ENCODE measurements at regions not wholly inside any gene's neighbourhood (a gene's known extent, or its start where the extent isn't known, plus 50 kb on each side); places are given as distances from the start of the nearest gene placed in this dataset.

DNA sequence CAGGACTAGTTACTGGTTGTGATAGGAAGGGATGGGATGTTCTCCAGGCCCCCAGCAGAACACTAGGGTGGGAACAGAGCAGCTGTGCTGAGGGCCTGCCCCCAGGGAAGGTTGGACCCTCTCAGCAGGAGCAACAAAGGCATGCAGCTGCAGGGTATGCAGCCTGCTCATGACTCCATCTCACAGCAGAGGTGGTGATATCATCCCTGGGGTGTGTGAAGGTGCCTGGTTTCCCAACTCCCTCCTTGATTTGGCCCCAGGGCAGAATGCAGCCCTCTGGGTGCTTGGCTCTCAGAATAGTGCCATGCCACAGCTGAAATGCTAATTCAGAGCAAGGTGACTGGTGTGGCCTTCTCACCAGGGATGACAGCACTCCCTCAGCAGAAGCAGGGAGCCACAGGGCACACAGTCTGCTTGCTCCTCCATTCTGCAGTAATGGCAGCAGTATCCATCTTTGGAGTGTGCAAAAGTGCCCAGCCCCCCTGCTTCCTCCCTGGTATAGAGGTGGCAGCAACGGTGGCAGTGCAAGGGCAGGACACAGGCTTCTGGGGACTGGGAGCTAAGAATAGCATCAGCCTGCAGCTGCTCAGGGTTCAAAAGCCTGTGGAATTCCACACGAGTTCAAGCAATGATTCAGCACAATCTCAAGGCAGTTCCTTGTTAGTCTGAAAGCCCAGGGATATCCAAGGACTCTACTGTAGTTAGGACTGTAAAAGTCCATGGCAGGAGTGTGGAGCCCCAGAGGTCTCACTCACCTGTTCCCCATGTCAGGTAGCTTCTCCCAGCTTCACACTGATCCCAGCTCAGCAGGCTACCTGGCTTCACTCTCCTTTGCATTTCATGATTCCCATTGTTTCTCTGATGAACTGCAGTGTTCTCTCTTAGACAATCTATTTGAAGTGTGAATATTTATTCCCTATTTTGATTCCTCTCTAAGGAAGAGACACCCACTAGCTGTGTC is 298.1 kb upstream of the FOXG1 start:
- intact Hi-C loops (cut with micrococcal nuclease; ENCODE audit: unreplicated experiment), result no loop called here
- Histone ChIP-seq H3K27me3 (ENCODE audit: control insufficient read depth, insufficient read depth, low read length) (no peaks in the 10 kb centered on the region), H3K27ac (ENCODE audit: low read length) (no peak overlapping the region), H3K36me3 (ENCODE audit: control insufficient read depth, insufficient read depth, low read length) (no peaks in the 10 kb centered on the region), H3K4me1 (ENCODE audit: control insufficient read depth, insufficient read depth, low read length) (no peaks in the 10 kb centered on the region), H3K9me3 (ENCODE audit: control insufficient read depth, insufficient read depth, low read depth, low read length) (no peaks in the 10 kb centered on the region; the same call in 1 of the 2 replicates), H3K4me3 (ENCODE audit: low read depth in 2 of 2, low read length in 2 of 2) (no peak overlapping the region)
- no peak for ATAC-seq
- TF ChIP-seq, protein P1, sequence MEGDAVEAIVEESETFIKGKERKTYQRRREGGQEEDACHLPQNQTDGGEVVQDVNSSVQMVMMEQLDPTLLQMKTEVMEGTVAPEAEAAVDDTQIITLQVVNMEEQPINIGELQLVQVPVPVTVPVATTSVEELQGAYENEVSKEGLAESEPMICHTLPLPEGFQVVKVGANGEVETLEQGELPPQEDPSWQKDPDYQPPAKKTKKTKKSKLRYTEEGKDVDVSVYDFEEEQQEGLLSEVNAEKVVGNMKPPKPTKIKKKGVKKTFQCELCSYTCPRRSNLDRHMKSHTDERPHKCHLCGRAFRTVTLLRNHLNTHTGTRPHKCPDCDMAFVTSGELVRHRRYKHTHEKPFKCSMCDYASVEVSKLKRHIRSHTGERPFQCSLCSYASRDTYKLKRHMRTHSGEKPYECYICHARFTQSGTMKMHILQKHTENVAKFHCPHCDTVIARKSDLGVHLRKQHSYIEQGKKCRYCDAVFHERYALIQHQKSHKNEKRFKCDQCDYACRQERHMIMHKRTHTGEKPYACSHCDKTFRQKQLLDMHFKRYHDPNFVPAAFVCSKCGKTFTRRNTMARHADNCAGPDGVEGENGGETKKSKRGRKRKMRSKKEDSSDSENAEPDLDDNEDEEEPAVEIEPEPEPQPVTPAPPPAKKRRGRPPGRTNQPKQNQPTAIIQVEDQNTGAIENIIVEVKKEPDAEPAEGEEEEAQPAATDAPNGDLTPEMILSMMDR (IDR thresholded peaks at IDR 0.05), result no peak
- no peak for TF ChIP-seq POLR2AphosphoS5 (IDR thresholded peaks at IDR 0.05; ENCODE audit: low read depth, low read length)
- TF ChIP-seq SIN3A (IDR thresholded peaks at IDR 0.05; ENCODE audit: borderline replicate concordance, insufficient read depth, low read depth, low read length), result no peak
- TF ChIP-seq, protein P2, sequence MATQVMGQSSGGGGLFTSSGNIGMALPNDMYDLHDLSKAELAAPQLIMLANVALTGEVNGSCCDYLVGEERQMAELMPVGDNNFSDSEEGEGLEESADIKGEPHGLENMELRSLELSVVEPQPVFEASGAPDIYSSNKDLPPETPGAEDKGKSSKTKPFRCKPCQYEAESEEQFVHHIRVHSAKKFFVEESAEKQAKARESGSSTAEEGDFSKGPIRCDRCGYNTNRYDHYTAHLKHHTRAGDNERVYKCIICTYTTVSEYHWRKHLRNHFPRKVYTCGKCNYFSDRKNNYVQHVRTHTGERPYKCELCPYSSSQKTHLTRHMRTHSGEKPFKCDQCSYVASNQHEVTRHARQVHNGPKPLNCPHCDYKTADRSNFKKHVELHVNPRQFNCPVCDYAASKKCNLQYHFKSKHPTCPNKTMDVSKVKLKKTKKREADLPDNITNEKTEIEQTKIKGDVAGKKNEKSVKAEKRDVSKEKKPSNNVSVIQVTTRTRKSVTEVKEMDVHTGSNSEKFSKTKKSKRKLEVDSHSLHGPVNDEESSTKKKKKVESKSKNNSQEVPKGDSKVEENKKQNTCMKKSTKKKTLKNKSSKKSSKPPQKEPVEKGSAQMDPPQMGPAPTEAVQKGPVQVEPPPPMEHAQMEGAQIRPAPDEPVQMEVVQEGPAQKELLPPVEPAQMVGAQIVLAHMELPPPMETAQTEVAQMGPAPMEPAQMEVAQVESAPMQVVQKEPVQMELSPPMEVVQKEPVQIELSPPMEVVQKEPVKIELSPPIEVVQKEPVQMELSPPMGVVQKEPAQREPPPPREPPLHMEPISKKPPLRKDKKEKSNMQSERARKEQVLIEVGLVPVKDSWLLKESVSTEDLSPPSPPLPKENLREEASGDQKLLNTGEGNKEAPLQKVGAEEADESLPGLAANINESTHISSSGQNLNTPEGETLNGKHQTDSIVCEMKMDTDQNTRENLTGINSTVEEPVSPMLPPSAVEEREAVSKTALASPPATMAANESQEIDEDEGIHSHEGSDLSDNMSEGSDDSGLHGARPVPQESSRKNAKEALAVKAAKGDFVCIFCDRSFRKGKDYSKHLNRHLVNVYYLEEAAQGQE (IDR thresholded peaks at IDR 0.05; ENCODE audit: insufficient read depth in 1 of 2, low read depth in 2 of 2, low read length in 1 of 2), result no peak
- no peak for TF ChIP-seq TCF7L2 (IDR thresholded peaks at IDR 0.05; ENCODE audit: low read depth, low read length)
- in situ Hi-C loops (cut with HindIII; ENCODE audit: low pct_unique_long_range_greater_than_20kb, low sequenced_read_pairs), result no loop called here
- POLR2A ChIA-PET, result no interaction called here
- CTCF ChIA-PET, result no interaction called here
- no peak for DNase-seq (ENCODE audit: low read depth, low spot score)
- BruUV-seq (replicated peaks), result no TSS peak

DNA sequence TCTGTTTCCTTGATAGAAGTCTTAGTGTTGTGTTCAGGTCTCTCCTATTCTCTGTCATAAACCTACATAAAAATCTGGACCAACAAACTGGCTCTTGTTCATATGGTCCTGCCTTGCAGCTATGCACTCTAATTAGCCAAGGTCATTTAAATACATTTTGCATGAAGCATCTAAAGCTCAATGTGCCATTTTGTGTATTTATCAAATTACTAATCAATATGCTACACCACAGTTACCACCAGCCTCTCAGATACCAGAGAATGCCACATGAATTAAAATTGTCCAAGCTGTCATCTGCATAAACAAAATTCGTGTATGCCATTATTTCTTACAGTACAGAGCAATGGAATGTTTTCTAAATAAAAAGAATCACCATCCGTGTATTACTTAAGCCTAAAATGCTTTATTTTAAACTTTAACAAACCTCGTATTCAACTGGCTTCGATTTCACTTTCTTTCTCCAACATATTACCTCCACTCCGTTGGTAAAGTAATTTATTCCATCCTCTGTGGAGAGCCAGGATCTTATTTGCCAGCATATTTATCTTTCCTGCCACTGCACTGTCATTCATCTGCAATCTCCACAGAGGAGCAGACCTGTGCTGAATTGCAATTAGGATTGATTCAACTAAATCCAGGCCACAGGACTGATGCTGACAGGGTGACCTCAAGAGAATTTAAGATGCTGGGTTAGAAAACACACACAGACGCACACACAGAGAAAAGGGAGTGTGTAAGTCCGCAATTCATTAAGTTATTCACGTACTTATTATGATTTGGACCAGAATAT is 284.1 kb upstream of the FOXG1 start:
- Histone ChIP-seq H3K4me3 (ENCODE audit: low read depth in 2 of 2, low read length in 2 of 2) (no peak overlapping the region), H3K4me1 (ENCODE audit: control insufficient read depth, insufficient read depth, low read length) (no peaks in the 10 kb centered on the region), H3K36me3 (ENCODE audit: control insufficient read depth, insufficient read depth, low read length) (no peaks in the 10 kb centered on the region), H3K27ac (ENCODE audit: low read length) (no peak overlapping the region), H3K27me3 (ENCODE audit: control insufficient read depth, insufficient read depth, low read length) (no peaks in the 10 kb centered on the region), H3K9me3 (ENCODE audit: control insufficient read depth, insufficient read depth, low read depth, low read length) (no peaks in the 10 kb centered on the region)
- DNase-seq (ENCODE audit: low read depth, low spot score) (no peak), ATAC-seq (no peak)
- in situ Hi-C loops (cut with HindIII; ENCODE audit: low pct_unique_long_range_greater_than_20kb, low sequenced_read_pairs) (no loop called here), intact Hi-C loops (cut with micrococcal nuclease; ENCODE audit: unreplicated experiment) (no loop called here)
- ChIA-PET CTCF (no interaction called here), POLR2A (no interaction called here)
- TF ChIP-seq, protein P1 (IDR thresholded peaks at IDR 0.05), result no peak
- TF ChIP-seq, protein P2 (IDR thresholded peaks at IDR 0.05; ENCODE audit: insufficient read depth in 1 of 2, low read depth in 2 of 2, low read length in 1 of 2), result no peak
- TF ChIP-seq TCF7L2 (IDR thresholded peaks at IDR 0.05; ENCODE audit: low read depth, low read length) (no peak), SIN3A (IDR thresholded peaks at IDR 0.05; ENCODE audit: borderline replicate concordance, insufficient read depth, low read depth, low read length) (no peak), POLR2AphosphoS5 (IDR thresholded peaks at IDR 0.05; ENCODE audit: low read depth, low read length) (no peak)
- no TSS peak for BruUV-seq (replicated peaks)
